OCI-LY7 (cell line): ENCODE measurements at regions not wholly inside any gene's neighbourhood (a gene's known extent, or its start where the extent isn't known, plus 50 kb on each side); places are given as distances from the start of the nearest gene placed in this dataset.
"Not testable (repeated sequence)": the region's sequence is repeated elsewhere in the genome, so short reads cannot be mapped to it uniquely, and the experiment has no call there.

ENCODE experiments used
- BruUV-seq: library from RNA; stranded (reverse); fragments of 400-500 nt; replicated peaks from 2 replicates; lab custom pipeline; 2021; lab: Mats Ljungman, UMichigan
- CTCF ChIA-PET: fragments of 300-600 bp; sonication (Branson Sonifier 250); formaldehyde crosslinking; loops from one replicate; lab custom pipeline; 2022; ENCODE audit warnings: antibody characterized with exemption; ENCODE audit not compliant: unreplicated experiment; lab: Charles Lee
- POLR2A ChIA-PET: fragments of 300-600 bp; sonication (Branson Sonifier 250); formaldehyde crosslinking; loops from one replicate; lab custom pipeline; 2022; ENCODE audit warnings: antibody characterized with exemption; lab: Charles Lee
- DNase-seq: peaks from one replicate; pipeline ENCODE4 v3.0.0-alpha.2; 2015; ENCODE audit warnings: low spot score
- H2AFZ ChIP-seq: fragments of 200-600 bp; sonication (generic), shearing (Covaris generic); 2 replicates; pipeline ENCODE4 v1.6.1; 2014; ENCODE audit warnings: mild to moderate bottlenecking, antibody characterized with exemption, low read length, moderate library complexity
- H3K27ac ChIP-seq: fragments of 200-600 bp; sonication (generic); 2 replicates; pipeline ENCODE4 v1.5.1; 2014; ENCODE audit warnings: mixed run types, low read depth, mild to moderate bottlenecking, moderate library complexity, low read length, inconsistent platforms; ENCODE audit not compliant: poor library complexity, severe bottlenecking
- H3K36me3 ChIP-seq: fragments of 200-600 bp; sonication (generic); 2 replicates; pipeline ENCODE4 v1.6.1; 2014; ENCODE audit warnings: mild to moderate bottlenecking, antibody characterized with exemption, low read length, moderate library complexity, mixed read lengths; ENCODE audit not compliant: insufficient read depth
- H3K4me1 ChIP-seq: fragments of 200-600 bp; sonication (generic); 2 replicates; pipeline ENCODE4 v1.5.1; 2014; ENCODE audit warnings: mild to moderate bottlenecking, low read length; ENCODE audit not compliant: insufficient read depth, poor library complexity, severe bottlenecking
- H3K4me2 ChIP-seq: fragments of 200-600 bp; sonication (generic); 2 replicates; pipeline ENCODE4 v1.6.1; 2014; ENCODE audit warnings: mild to moderate bottlenecking, low read length
- H3K4me3 ChIP-seq: fragments of 200-600 bp; sonication (generic); 2 replicates; pipeline ENCODE4 v1.5.1; 2014; ENCODE audit warnings: mild to moderate bottlenecking, low read depth, low read length; ENCODE audit not compliant: poor library complexity, severe bottlenecking
- H3K79me2 ChIP-seq: fragments of 200-600 bp; sonication (generic); 2 replicates; pipeline ENCODE4 v1.6.1; 2016; ENCODE audit warnings: low read depth, mild to moderate bottlenecking, low read length, moderate library complexity, mixed read lengths; ENCODE audit not compliant: insufficient read depth
- H3K9me2 ChIP-seq: fragments of 200-600 bp; sonication (generic); 2 replicates; pipeline ENCODE4 v1.6.1; 2016; ENCODE audit warnings: mild to moderate bottlenecking, low read length, mixed read lengths; ENCODE audit not compliant: insufficient read depth
- H3K9me3 ChIP-seq: fragments of 200-600 bp; sonication (generic); 2 replicates; pipeline ENCODE4 v1.6.1; 2014; ENCODE audit warnings: mild to moderate bottlenecking, mixed run types, low read length, mixed read lengths
- H4K20me1 ChIP-seq: fragments of 200-600 bp; sonication (generic); 2 replicates; pipeline ENCODE4 v1.6.1; 2014; ENCODE audit warnings: mild to moderate bottlenecking, antibody characterized with exemption, low read length, moderate library complexity, mixed read lengths; ENCODE audit not compliant: insufficient read depth
- EZH2phosphoT487 ChIP-seq: fragments of 200-600 bp; sonication (generic); IDR thresholded peaks from 2 replicates; pipeline ENCODE4 v1.6.1; 2018; ENCODE audit warnings: low read depth, borderline replicate concordance, mild to moderate bottlenecking, mixed run types, antibody characterized with exemption, low read length, moderate library complexity, mixed read lengths
- intact Hi-C: fragments of 100-400 bp; cut with micrococcal nuclease; formaldehyde crosslinking; loops from one replicate; pipeline ENCODE4 v1.10.0; 2022; ENCODE audit not compliant: unreplicated experiment
- TF ChIP-seq, protein P1 (sequence below): fragments of 200-600 bp; sonication (generic); conservative IDR thresholded peaks from 2 replicates; pipeline ENCODE4 v1.5.1; 2014; ENCODE audit warnings: mild to moderate bottlenecking, antibody characterized with exemption, low read length, moderate library complexity, mixed read lengths

DNA sequence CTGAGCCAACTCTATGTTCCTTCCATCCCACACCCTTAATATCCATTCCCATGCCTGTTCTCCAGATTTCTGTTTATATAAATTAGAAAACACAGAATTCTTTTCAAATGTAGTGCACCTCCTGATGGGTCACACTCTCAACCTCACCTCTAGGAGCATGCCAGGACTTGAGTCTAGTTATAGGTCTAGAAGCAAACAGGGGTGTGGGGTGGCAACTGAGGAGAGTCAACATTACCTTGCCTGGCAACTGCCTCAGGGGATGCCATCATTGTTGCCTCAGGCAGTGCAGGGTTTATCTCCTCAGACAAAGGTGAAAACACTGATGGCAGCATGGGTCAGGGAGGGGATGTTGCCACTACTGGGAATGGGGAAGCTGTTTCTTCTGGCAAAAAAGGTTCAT is 181.0 kb upstream of the IPO5 start:
- H3K27ac ChIP-seq, CTCF ChIA-PET, H3K79me2 ChIP-seq, H3K9me3 ChIP-seq, H4K20me1 ChIP-seq, H3K4me3 ChIP-seq, BruUV-seq, intact Hi-C loops, DNase-seq, H3K4me2 ChIP-seq, H2AFZ ChIP-seq, H3K36me3 ChIP-seq, H3K4me1 ChIP-seq, H3K9me2 ChIP-seq: not testable (repeated sequence)
- POLR2A ChIA-PET: interaction anchor here (0.6 kb wide), 1 partner anchor 266 kb away, joined by 3 read pairs; no protein-coding TSS in a partner anchor

DNA sequence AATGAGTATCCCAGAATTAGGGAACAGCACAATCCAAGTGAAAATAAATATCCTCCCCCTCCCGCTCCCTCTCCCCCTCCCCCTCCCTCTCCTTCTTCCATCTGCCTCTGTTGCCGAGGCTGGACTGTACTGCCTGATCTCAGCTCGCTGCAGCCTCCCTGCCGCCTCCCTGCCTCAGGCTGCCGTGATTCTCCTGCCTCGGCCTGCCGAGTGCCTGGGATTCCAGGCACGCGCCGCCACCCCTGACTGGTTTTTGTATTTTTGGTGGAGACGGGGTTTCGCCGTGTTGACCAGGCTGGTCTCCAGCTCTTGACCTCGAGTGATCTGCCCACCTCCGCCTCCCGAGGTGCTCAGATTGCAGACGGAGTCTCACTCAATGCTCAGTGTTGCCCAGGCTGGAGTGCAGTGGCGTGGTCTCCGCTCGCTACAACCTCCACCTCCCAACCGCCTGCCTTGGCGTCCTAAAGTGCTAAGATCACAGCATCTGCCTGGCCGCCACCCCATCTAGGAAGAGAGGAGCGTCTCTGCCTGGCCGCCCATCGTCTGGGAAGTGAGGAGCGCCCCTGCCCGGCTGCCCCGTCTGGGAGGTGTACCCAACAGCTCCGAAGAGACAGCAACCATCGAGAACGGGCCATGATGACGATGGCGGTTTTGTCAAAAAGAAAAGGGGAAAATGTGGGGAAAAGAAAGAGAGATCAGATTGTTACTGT is 178.9 kb upstream of the IPO5 start:
- H3K27ac ChIP-seq, CTCF ChIA-PET, BruUV-seq: not testable (repeated sequence)

DNA sequence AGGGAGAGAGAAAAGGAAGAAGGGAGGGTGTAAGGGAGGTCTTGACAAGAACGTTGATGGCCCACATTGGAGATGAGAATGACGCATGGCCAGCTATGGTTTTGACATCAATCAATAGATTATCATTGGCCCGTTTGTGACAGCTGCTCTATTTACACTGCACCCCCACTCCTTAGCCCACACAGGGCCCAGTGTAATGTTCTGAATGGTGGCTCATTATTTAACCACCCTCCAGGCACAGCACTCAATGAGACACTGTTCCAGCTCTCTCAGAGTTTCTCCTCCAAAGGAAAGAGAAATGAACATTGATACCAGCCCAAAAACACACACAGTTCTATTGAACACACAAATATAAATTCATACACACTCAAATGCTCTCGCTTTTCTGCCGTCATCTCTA is 173.0 kb upstream of the IPO5 start:
- POLR2A ChIA-PET: no interaction called here
- Histone ChIP-seq H4K20me1 (no peaks in the 10 kb centered on the region), H3K4me2 (no peak overlapping the region), H3K4me1 (no peaks in the 10 kb centered on the region), H3K9me2 (no peaks in the 10 kb centered on the region), H3K36me3 (no peaks in the 10 kb centered on the region), H3K4me3 (no peak overlapping the region), H3K27ac (no peak overlapping the region), H3K79me2 (no peaks in the 10 kb centered on the region), H3K9me3 (no peaks in the 10 kb centered on the region), H2AFZ (no peak overlapping the region)
- CTCF ChIA-PET: no interaction called here
- BruUV-seq: no TSS peak
- intact Hi-C loops: no loop called here
- no peak for DNase-seq
- TF ChIP-seq, protein P1, sequence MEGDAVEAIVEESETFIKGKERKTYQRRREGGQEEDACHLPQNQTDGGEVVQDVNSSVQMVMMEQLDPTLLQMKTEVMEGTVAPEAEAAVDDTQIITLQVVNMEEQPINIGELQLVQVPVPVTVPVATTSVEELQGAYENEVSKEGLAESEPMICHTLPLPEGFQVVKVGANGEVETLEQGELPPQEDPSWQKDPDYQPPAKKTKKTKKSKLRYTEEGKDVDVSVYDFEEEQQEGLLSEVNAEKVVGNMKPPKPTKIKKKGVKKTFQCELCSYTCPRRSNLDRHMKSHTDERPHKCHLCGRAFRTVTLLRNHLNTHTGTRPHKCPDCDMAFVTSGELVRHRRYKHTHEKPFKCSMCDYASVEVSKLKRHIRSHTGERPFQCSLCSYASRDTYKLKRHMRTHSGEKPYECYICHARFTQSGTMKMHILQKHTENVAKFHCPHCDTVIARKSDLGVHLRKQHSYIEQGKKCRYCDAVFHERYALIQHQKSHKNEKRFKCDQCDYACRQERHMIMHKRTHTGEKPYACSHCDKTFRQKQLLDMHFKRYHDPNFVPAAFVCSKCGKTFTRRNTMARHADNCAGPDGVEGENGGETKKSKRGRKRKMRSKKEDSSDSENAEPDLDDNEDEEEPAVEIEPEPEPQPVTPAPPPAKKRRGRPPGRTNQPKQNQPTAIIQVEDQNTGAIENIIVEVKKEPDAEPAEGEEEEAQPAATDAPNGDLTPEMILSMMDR: no peak
- TF ChIP-seq EZH2phosphoT487: no peak

More for the DNA sequence above, 178.9 kb upstream of the IPO5 start:
- DNase-seq, H3K79me2 ChIP-seq, H3K4me2 ChIP-seq, H3K4me1 ChIP-seq, H2AFZ ChIP-seq, POLR2A ChIA-PET, H3K9me2 ChIP-seq, H3K9me3 ChIP-seq, intact Hi-C loops, H4K20me1 ChIP-seq, H3K36me3 ChIP-seq, H3K4me3 ChIP-seq: not testable (repeated sequence)

DNA sequence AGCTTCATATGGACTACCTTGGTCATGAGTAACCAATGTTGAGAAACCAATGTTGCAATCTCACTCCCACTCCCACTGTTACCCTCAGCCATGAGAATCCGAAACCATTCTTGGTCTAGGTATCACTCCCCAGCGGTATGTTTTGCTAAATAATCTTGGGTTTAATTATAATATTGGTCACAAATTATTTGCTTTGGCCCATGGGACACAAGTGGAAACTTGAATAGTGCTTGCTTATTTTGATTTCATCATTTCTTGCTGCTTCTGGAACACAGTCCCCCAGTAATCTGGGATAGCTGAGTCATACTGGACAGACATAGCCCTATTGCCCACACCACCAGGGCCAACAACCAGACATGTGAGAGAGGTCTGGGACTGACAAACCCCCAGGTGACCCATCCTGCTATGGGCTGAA is 171.6 kb upstream of the IPO5 start:
- H3K79me2 ChIP-seq: no peaks in the 10 kb centered on the region
- no peak overlapping the region for H2AFZ ChIP-seq
- no peak overlapping the region for H3K4me2 ChIP-seq
- H3K4me1 ChIP-seq: no peaks in the 10 kb centered on the region
- no peak for DNase-seq
- no peaks in the 10 kb centered on the region for H4K20me1 ChIP-seq
- H3K4me3 ChIP-seq: no peak overlapping the region
- H3K9me2 ChIP-seq: no peaks in the 10 kb centered on the region
- no peak overlapping the region for H3K27ac ChIP-seq
- no peaks in the 10 kb centered on the region for H3K36me3 ChIP-seq
- no peaks in the 10 kb centered on the region for H3K9me3 ChIP-seq
- ChIA-PET POLR2A (no interaction called here), CTCF (no interaction called here)
- no peak for TF ChIP-seq EZH2phosphoT487
- TF ChIP-seq, protein P1: no peak
- intact Hi-C loops: no loop called here
- BruUV-seq: no TSS peak
